GM12891 (cell line): ENCODE measurements at regions not wholly inside any gene's neighbourhood (a gene's known extent, or its start where the extent isn't known, plus 50 kb on each side); places are given as distances from the start of the nearest gene placed in this dataset.

Experiments
- DNase-seq: peaks from one replicate; pipeline ENCODE4 v3.0.0; 2011; ENCODE audit warnings: low spot score; ENCODE audit not compliant: insufficient read length
- FAIRE-seq: peaks from 2 replicates; lab custom pipeline; 2011; peaks lifted over from hg19 to GRCh38; lab: Jason Lieb, UNC
- PAX5 ChIP-seq: IDR thresholded peaks from 2 replicates; pipeline ENCODE4 v1.6.1; 2011; ENCODE audit warnings: low read length, moderate library complexity, mild to moderate bottlenecking; ENCODE audit not compliant: insufficient read depth, severe bottlenecking
- POLR2A ChIP-seq: IDR thresholded peaks from 2 replicates; pipeline ENCODE4 v1.6.1; 2011; ENCODE audit warnings: low read depth, low read length, control low read depth
- POLR2AphosphoS5 ChIP-seq: IDR thresholded peaks from 2 replicates; pipeline ENCODE4 v1.6.1; 2011; ENCODE audit warnings: low read depth, low read length, control low read depth
- POU2F2 ChIP-seq: IDR thresholded peaks from 2 replicates; pipeline ENCODE4 v1.6.1; 2011; ENCODE audit warnings: low read depth, mild to moderate bottlenecking, control low read depth, low read length, moderate library complexity
- SPI1 ChIP-seq: IDR thresholded peaks from 2 replicates; pipeline ENCODE4 v1.6.1; 2011; ENCODE audit warnings: low read depth, low read length, control low read depth
- TAF1 ChIP-seq: IDR thresholded peaks from 2 replicates; pipeline ENCODE4 v1.6.1; 2011; ENCODE audit warnings: low read depth, low read length, control low read depth

- DNase-seq = no peak
- no peak for TF ChIP-seq POU2F2
- no peak for TF ChIP-seq PAX5
- TF ChIP-seq SPI1 = no peak
- no peak for TF ChIP-seq POLR2AphosphoS5
- TF ChIP-seq TAF1 = no peak
- TF ChIP-seq POLR2A = no peak
- no peak for FAIRE-seq
These were observed 248.7 kb downstream of the C6orf118 start for GRCh38 chr6:165060720-165061119.

GRCh38 chr6:165059032-165059431 lies 250.4 kb downstream of the C6orf118 start:
- DNase-seq (no peak), FAIRE-seq (no peak)
- TF ChIP-seq POLR2A = no peak
- no peak for TF ChIP-seq SPI1
- TF ChIP-seq PAX5 = no peak
- no peak for TF ChIP-seq POLR2AphosphoS5
- no peak for TF ChIP-seq POU2F2
- no peak for TF ChIP-seq TAF1

- FAIRE-seq = no peak
- TF ChIP-seq SPI1 = no peak
- TF ChIP-seq TAF1 = no peak
- no peak for TF ChIP-seq PAX5
- TF ChIP-seq POLR2AphosphoS5 = no peak
- no peak for TF ChIP-seq POU2F2
- no peak for TF ChIP-seq POLR2A
- no peak for DNase-seq
These were observed 253.1 kb downstream of the C6orf118 start for GRCh38 chr6:165056292-165056691.

- DNase-seq = no peak
- TF ChIP-seq POU2F2 (no peak), PAX5 (no peak), POLR2AphosphoS5 (no peak), SPI1 (no peak), POLR2A (no peak), TAF1 (no peak)
- no peak for FAIRE-seq
These were observed 254.2 kb downstream of the C6orf118 start for GRCh38 chr6:165055231-165055630.

- no peak for FAIRE-seq
- DNase-seq = no peak
- TF ChIP-seq TAF1 = no peak
- TF ChIP-seq POU2F2 = no peak
- no peak for TF ChIP-seq POLR2AphosphoS5
These were observed 256.6 kb downstream of the C6orf118 start for GRCh38 chr6:165052561-165053480.

- TF ChIP-seq POLR2A = no peak
- TF ChIP-seq TAF1 = no peak
- TF ChIP-seq SPI1 = no peak
- no peak for TF ChIP-seq POU2F2
- TF ChIP-seq POLR2AphosphoS5 = no peak
- no peak for TF ChIP-seq PAX5
- FAIRE-seq = peak; percentile 83
- DNase-seq = peak; percentile 7
These were observed 260.0 kb downstream of the C6orf118 start for GRCh38 chr6:165049362-165049761.

- no peak for FAIRE-seq
- no peak for TF ChIP-seq SPI1
- TF ChIP-seq POLR2AphosphoS5 = no peak
- no peak for TF ChIP-seq TAF1
- TF ChIP-seq POLR2A = no peak
- no peak for TF ChIP-seq POU2F2
- no peak for TF ChIP-seq PAX5
- no peak for DNase-seq
These were observed 261.5 kb downstream of the C6orf118 start for GRCh38 chr6:165047952-165048351.

- no peak for TF ChIP-seq POLR2A
- TF ChIP-seq POLR2AphosphoS5 = no peak
- TF ChIP-seq POU2F2 = no peak
- TF ChIP-seq PAX5 = no peak
- TF ChIP-seq TAF1 = no peak
- no peak for TF ChIP-seq SPI1
- DNase-seq = no peak
- no peak for FAIRE-seq
These were observed 263.8 kb downstream of the C6orf118 start for GRCh38 chr6:165045631-165046030.

- FAIRE-seq (no peak), DNase-seq (no peak)
- no peak for TF ChIP-seq POU2F2
- TF ChIP-seq POLR2AphosphoS5 = no peak
- TF ChIP-seq PAX5 = no peak
- TF ChIP-seq POLR2A = no peak
- no peak for TF ChIP-seq SPI1
- TF ChIP-seq TAF1 = no peak
These were observed 266.5 kb downstream of the C6orf118 start for GRCh38 chr6:165042912-165043311.

- FAIRE-seq (no peak), DNase-seq (no peak)
- TF ChIP-seq PAX5 = no peak
- no peak for TF ChIP-seq TAF1
- no peak for TF ChIP-seq POLR2AphosphoS5
- no peak for TF ChIP-seq POLR2A
- TF ChIP-seq SPI1 = no peak
- no peak for TF ChIP-seq POU2F2
These were observed 269.0 kb downstream of the C6orf118 start for GRCh38 chr6:165040440-165040839.

- no peak for DNase-seq
- TF ChIP-seq POLR2AphosphoS5 (no peak), POLR2A (no peak), PAX5 (no peak), TAF1 (no peak), SPI1 (no peak), POU2F2 (no peak)
- FAIRE-seq = no peak
These were observed 275.1 kb downstream of the C6orf118 start for GRCh38 chr6:165034271-165034741.
